ENCODE measurements at regions not wholly inside any gene's neighbourhood (a gene's known extent, or its start where the extent isn't known, plus 50 kb on each side); places are given as distances from the start of the nearest gene placed in this dataset.

GRCh38 chr10:91010952-91011351, 90.1 kb upstream of the ANKRD1 start:
- H3K36me3 ChIP-seq: no peaks in the 10 kb centered on the region
- DNase-seq: no peak
- intact Hi-C loops (cut with DNase I): no loop called here
- WGBS, 2 donors: 53 to 82% methylated on average over 3 of the region's 3 CpGs
- H3K4me1 ChIP-seq: no peaks in the 10 kb centered on the region
- TF ChIP-seq POLR2AphosphoS5 (IDR thresholded peaks at IDR 0.05): no peak
- TF ChIP-seq EP300 (IDR thresholded peaks at IDR 0.05): no peak
- no peak for TF ChIP-seq POLR2A (IDR thresholded peaks at IDR 0.05)
- TF ChIP-seq CTCF (IDR thresholded peaks at IDR 0.05): no peak
- no peaks in the 10 kb centered on the region for H3K9me3 ChIP-seq
- no peak overlapping the region for H3K4me3 ChIP-seq
- no peaks in the 10 kb centered on the region for H3K27me3 ChIP-seq
- no peak overlapping the region for H3K27ac ChIP-seq

- no peak overlapping the region for H3K4me3 ChIP-seq
- DNase-seq: no peak
- H3K9me3 ChIP-seq: no peaks in the 10 kb centered on the region
- H3K4me1 ChIP-seq: no peaks in the 10 kb centered on the region
- no peak overlapping the region for H3K27ac ChIP-seq
- no peaks in the 10 kb centered on the region for H3K27me3 ChIP-seq
- H3K36me3 ChIP-seq: no peaks in the 10 kb centered on the region
- TF ChIP-seq EP300 (IDR thresholded peaks at IDR 0.05): no peak
- no peak for TF ChIP-seq POLR2A (IDR thresholded peaks at IDR 0.05)
- no peak for TF ChIP-seq CTCF (IDR thresholded peaks at IDR 0.05)
- no peak for TF ChIP-seq POLR2AphosphoS5 (IDR thresholded peaks at IDR 0.05)
- intact Hi-C loops (cut with DNase I): no loop called here
- WGBS, 2 donors: 93 to 95% methylated on average over 4 of the region's 4 CpGs
Measured at GRCh38 chr10:91012502-91012901, 91.6 kb upstream of the ANKRD1 start.

GRCh38 chr10:91013985-91014384, 93.1 kb upstream of the ANKRD1 start:
- intact Hi-C loops (cut with DNase I): no loop called here
- DNase-seq: no peak
- no peaks in the 10 kb centered on the region for H3K9me3 ChIP-seq
- no peak for TF ChIP-seq CTCF (IDR thresholded peaks at IDR 0.05)
- H3K4me1 ChIP-seq: no peaks in the 10 kb centered on the region
- no peaks in the 10 kb centered on the region for H3K27me3 ChIP-seq
- H3K36me3 ChIP-seq: no peaks in the 10 kb centered on the region
- WGBS, 2 donors: 6 to 43% methylated on average over 1 of the region's 1 CpG
- no peak overlapping the region for H3K4me3 ChIP-seq
- H3K27ac ChIP-seq: no peak overlapping the region

- TF ChIP-seq EP300 (IDR thresholded peaks at IDR 0.05) (no peak), CTCF (IDR thresholded peaks at IDR 0.05) (no peak), POLR2AphosphoS5 (IDR thresholded peaks at IDR 0.05) (no peak), POLR2A (IDR thresholded peaks at IDR 0.05) (no peak)
- Histone ChIP-seq H3K4me3 (no peak overlapping the region), H3K27ac (no peak overlapping the region), H3K27me3 (no peaks in the 10 kb centered on the region), H3K36me3 (no peaks in the 10 kb centered on the region), H3K4me1 (no peaks in the 10 kb centered on the region), H3K9me3 (no peaks in the 10 kb centered on the region)
- intact Hi-C loops (cut with DNase I): no loop called here
- DNase-seq: no peak
- 68 to 77% methylated on average over 3 of the region's 3 CpGs for WGBS, 2 donors
Measured at GRCh38 chr10:91017198-91017597, 96.3 kb upstream of the ANKRD1 start.

GRCh38 chr10:91021901-91022300, 101.0 kb upstream of the ANKRD1 start:
- Histone ChIP-seq H3K27ac (no peak overlapping the region), H3K9me3 (no peaks in the 10 kb centered on the region), H3K4me3 (no peak overlapping the region), H3K36me3 (no peaks in the 10 kb centered on the region), H3K27me3 (no peaks in the 10 kb centered on the region), H3K4me1 (peaks cover 0 to 11% (median 5%) of the 10 kb centered on the region in 4 donors)
- WGBS, 2 donors: 93 to 95% methylated on average over 3 of the region's 3 CpGs
- no peak for TF ChIP-seq POLR2A (IDR thresholded peaks at IDR 0.05)
- no peak for DNase-seq
- intact Hi-C loops (cut with DNase I): no loop called here

Data from sigmoid colon (tissue), 6 donors.